ENCODE measurements at regions not wholly inside any gene's neighbourhood (a gene's known extent, or its start where the extent isn't known, plus 50 kb on each side); places are given as distances from the start of the nearest gene placed in this dataset.

GRCh38 chr5:124461941-124462340 lies 284.5 kb downstream of the ZNF608 start:
- no peak for DNase-seq (ENCODE audit: low spot score)
- intact Hi-C loops (cut with DNase I), result no loop called here

DNA sequence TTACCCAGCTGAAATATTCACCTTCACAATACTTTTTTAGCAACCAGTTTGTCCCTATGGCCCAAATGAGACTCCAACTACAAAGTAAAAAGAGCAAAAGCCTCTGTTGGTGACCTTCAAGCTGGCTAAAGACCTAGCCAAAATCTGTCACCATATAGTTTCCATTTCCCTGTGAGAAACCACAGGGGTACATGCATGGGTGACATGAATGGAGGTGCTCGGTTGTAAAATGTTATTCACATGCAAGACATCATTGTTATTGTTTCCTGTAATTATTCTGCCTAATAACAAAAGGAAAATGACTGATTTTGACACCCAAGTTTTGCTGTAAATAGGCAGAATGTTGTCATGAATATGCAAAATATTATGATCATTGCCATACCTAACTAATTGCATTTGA lies 285.3 kb downstream of the ZNF608 start:
- intact Hi-C loops (cut with DNase I), result no loop called here
- DNase-seq (ENCODE audit: low spot score), result no peak

GRCh38 chr5:124460642-124461041 lies 285.8 kb downstream of the ZNF608 start:
- DNase-seq (ENCODE audit: low spot score), result no peak
- intact Hi-C loops (cut with DNase I), result no loop called here

- DNase-seq (ENCODE audit: low spot score), result no peak
- intact Hi-C loops (cut with DNase I), result no loop called here
Measured at GRCh38 chr5:124459984-124460383, 286.5 kb downstream of the ZNF608 start.

- no peak for DNase-seq (ENCODE audit: low spot score)
- intact Hi-C loops (cut with DNase I), result no loop called here
Measured at GRCh38 chr5:124457901-124458300, 288.5 kb downstream of the ZNF608 start.

GRCh38 chr5:124457101-124457500 lies 289.3 kb downstream of the ZNF608 start:
- intact Hi-C loops (cut with DNase I), result no loop called here
- no peak for DNase-seq (ENCODE audit: low spot score)

DNA sequence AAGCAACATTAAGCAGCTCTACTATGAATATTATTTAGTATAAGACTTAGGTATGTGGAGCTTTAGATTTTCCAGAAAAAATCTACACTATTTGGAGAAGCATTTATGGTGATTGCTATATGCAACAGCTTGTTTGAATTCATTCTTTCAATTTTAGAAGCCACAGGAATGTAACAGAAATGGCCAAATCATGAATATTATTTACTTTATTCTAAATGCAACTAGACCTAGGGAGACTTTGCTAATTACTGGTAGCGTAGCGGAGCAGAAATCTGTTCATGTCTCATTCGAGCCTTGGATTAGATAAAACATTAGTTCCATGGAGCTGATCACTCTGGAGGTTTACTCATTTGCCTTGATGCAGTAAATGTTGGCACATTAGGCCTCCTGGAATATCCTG lies 290.2 kb downstream of the ZNF608 start:
- intact Hi-C loops (cut with DNase I), result no loop called here

DNA sequence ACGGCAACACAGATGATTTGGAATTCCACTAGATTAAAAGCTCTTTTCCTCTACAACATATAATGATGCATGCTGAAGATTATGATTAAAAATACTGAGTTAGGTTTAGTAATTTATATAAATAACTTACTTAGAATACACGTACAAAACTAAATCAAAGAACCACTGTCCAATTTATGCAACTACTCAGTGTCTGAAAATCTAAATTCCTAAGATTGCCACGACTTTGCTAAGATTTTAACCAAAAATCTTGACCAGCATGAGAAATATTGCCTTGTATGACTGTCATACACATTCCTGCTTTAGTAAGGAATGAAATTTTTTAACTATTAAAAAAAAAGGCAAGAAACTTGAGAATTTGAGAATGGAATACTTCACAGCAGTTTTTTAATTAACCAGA lies 292.4 kb downstream of the ZNF608 start:
- no peak for DNase-seq (ENCODE audit: low spot score)
- intact Hi-C loops (cut with DNase I), result no loop called here

More for the DNA sequence above, 290.2 kb downstream of the ZNF608 start:
- DNase-seq (ENCODE audit: low spot score), result no peak

DNA sequence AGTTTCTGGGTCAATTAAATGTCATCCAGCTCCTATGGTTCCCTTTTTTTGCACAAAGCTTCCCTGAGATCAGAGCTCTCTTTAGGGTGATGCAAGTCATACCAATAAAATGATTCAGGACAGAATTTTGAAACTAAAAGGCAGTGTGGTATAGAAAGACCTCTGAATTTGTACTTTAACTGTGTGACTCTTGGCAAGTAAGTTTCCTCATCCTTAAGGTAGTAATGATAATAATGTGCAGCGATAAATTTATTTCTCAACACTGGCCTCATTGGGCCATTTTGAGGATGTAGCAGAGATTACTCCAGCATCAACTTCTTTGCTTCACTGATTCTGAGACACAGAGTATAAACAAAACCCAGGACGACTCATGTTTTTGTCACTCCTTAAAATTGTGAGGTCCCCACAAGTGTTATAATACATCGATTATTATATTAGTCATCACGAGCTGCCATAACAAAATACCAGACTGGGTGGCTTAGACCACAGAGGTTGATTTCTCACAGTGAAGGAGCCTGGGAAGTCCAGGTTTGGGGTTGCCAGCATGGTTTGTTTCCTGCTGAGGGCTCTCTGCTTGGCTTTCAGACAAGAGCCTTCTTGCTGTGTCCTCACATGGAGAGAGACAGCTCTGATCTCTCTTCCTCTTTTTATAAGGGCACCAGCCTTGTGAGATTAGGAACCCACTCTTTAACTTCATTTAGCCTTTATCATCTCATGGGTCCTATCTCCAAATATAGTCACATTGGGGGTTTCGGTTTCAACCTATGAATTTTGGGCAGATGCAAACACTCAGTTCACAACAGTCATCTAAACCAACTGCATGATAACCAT lies 293.0 kb downstream of the ZNF608 start:
- intact Hi-C loops (cut with DNase I), result no loop called here
- no peak for DNase-seq (ENCODE audit: low spot score)

DNA sequence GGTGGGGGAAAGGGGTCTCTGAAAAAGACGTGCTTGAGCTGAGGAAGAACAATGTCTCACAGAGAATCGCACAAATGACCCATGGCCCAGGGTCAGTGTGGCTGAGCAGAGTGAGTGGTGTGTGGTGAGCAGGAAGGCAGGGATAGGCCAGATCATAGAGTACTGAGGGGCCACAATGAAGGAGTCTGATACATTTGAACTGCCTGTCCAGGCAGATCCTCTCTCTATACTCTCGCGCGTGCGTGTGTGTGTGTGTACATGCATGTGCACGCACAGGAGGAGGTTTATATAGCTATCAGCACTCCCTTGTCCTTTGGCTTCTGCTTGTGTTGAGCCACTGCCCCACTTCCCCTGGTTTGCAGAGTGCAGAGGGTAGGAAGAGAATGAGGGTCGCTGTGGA lies 294.0 kb downstream of the ZNF608 start:
- DNase-seq (ENCODE audit: low spot score), result no peak
- intact Hi-C loops (cut with DNase I), result no loop called here

DNA sequence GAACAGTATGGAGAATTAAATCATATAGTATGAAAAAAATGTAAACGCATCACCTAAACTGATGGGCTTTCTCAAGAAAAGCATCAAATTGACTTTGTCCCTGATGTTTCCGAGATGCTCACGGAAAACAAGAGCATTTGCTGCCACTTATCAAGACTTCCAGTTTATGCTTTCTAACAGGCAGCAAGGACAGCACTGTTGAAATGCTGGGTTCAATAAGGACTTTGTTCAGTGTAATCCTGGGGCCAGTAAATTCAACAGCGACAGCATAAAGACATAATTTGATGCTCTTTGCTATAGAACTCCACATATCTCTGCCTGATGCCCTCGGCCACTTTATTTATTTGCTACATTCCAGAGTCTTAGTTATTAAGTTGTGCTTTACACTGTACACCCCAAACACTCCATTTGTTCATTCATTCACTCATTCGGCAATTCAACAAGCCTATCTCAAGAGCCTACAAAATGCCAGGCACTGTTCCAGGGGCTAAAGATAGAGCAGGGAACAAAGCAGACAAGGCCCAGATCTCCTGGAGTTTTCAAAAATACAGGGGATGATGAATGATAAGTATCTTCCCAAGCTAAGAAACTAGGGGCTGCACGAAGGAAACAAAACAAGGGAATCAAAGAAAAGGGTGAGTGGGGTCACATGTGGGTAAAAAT lies 294.6 kb downstream of the ZNF608 start:
- intact Hi-C loops (cut with DNase I), result no loop called here
- DNase-seq (ENCODE audit: low spot score), result no peak

GRCh38 chr5:124446120-124446519 lies 300.3 kb downstream of the ZNF608 start:
- DNase-seq (ENCODE audit: low spot score), result no peak
- intact Hi-C loops (cut with DNase I), result no loop called here

DNA sequence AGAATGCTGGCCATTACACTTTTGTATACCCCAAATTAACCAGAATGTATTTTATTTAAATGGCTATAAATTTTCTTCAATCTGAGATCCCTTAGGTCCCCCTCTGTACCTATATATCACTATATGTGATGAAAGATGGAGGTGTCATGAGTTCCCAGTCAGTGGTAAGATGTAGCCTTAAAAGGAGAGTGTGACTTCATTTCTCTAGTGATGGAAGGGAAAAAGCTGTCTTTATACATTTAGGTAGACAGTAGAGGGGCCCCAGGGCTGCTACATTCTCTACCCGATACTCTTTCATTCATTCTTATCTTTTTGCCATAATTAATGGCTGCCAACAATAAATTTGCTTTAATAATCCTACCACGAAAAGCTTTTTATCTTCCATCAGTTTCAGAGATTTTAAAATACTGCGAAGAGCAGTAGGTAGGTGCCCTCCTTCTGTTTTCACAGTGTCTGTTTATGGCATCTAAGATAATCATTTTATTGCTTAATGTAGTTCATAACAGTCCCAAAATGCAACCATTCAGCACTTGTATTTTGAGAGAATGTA lies 301.3 kb downstream of the ZNF608 start:
- no peak for DNase-seq (ENCODE audit: low spot score)
- intact Hi-C loops (cut with DNase I), result no loop called here

DNA sequence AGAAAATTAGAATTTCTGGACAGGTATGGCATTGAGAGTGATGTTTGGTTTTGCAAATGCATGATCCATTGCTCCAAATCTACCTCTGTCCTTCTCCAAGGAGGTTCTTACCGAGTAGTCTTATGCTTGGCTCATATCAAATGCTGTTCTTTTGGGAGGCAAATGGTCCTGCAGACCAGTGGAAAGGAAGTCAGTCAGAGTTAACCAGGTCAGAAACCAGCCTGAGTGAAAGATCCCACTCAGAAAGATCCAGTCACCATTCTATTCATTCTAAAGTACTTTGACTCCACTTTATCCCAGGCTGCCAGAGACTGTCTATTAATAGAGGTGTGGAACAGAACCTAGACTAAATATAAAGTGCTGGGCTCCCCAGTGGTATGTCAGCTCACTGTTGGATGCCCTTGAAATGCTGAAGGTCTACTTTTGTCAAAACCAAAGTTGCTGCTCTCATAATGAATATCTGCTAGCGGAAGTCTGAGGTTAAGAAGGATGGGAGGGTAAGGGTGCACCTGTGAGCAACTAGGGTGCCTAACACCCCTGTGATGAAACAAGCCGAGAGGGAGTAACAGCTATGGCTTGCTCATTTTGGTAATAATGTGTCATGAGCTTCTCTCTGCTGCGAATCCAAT lies 302.2 kb downstream of the ZNF608 start:
- no peak for DNase-seq (ENCODE audit: low spot score)
- intact Hi-C loops (cut with DNase I), result no loop called here

DNA sequence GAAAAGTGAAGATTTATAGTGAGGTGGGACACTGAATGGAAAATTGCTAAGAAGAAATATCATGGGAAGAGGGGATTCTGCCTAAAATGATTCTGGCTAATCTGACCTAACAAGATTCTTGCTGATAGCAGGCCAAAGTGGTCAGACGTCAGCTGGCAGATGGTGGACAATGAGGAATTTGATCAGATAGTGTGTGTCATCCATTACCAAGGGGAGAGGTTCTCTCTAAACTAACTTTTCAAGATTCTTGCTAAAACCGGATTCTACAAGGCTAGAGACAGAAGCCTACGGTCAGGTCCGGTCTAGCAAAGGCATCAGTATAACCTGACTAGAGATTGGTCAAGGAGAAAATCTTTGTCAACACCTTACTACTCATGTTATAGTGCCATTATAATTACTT lies 306.0 kb downstream of the ZNF608 start:
- no peak for DNase-seq (ENCODE audit: low spot score)
- intact Hi-C loops (cut with DNase I), result no loop called here

DNA sequence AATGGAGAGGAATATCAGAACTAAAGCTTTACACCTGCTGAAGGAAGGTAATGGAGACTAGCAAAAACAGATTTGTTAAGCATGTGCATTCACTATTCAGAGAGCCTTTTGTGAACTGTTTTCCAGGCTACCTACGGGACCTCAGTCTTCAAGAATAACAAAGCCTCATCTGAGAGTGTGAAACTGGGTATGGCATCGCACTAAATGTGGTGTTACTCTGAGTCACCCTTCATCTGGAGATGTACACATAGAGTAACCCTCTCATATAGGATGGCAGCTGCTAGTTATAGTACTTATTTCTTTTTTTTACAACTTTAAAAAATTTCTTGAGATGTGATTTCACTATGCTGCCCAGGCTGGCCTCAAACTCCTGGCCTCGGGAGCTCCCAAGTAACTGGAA lies 306.8 kb downstream of the ZNF608 start:
- no peak for DNase-seq (ENCODE audit: low spot score)
- intact Hi-C loops (cut with DNase I), result no loop called here

DNA sequence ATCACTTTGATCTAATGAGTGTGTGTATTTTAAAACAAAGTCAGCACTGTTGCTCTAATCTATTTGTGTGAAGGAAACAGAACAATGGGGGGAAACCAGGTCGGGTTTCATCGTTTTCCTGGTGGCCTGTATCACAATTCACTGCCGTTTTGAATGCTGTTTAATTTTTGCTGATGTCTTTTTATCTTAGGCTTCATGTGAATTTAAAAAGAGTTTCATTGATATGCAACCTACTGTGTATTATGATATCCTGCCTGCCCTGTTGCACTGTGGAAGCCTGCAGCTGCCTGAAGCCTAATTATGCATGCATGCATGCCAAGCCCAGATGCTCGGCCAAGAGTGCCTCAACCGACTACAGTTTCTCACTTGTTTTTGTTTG lies 307.5 kb downstream of the ZNF608 start:
- intact Hi-C loops (cut with DNase I), result no loop called here
- DNase-seq (ENCODE audit: low spot score), result no peak

DNA sequence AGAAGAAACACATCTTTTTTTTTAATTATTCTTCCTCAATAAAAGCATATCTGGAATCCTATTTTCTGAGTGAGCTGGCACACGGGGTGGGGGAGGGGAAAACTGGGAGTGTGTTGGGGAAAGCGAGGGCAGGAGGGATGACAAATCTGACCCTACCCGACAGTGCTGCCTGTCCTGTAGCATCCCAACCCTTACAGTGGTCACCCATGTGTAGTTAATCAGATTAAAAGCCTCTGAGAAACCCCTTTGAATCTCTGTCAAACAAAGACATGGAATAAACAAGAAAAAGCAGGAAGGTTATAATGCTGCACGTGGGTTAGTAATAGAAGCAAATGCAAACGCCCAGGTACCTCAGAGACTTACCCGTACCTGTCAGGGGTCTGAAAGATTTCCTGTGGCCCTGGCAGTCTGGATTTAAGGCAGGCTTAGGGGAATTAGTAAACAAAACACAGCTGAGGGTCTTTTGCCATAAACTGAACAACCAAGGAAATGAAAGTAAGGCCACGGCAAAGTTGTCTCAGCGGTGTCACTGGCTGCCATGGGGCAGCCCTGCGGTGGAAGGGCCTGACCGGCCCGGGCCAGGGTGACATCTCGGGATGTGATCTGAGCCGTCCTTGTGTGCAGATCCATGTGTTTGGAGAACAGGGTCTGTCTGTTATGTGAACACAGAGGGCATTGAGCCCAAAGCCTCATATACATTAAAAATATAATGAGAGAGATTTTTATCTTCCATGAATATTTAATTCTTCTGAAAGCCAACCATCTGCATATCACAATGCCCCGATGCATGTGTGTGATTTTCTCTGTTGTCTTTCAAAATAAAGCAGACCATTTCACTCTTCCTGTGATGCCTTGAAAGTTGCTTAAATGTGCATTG lies 308.2 kb downstream of the ZNF608 start:
- intact Hi-C loops (cut with DNase I), result no loop called here
- DNase-seq (ENCODE audit: low spot score), result no peak

GRCh38 chr5:124436294-124436693 lies 310.1 kb downstream of the ZNF608 start:
- DNase-seq (ENCODE audit: low spot score), result no peak
- intact Hi-C loops (cut with DNase I), result no loop called here
